Osteoblast (primary cell): ENCODE measurements at regions not wholly inside any gene's neighbourhood (a gene's known extent, or its start where the extent isn't known, plus 50 kb on each side); places are given as distances from the start of the nearest gene placed in this dataset.
A peak's percentile ranks its signal among the peaks of the same experiment; 100 is the strongest.

Source experiments
- DNase-seq: peaks from one replicate; pipeline ENCODE4 v3.0.0; 2011; ENCODE audit warnings: low spot score, mixed read lengths; ENCODE audit not compliant: insufficient read length; ENCODE audit errors: missing footprints
- H2AFZ ChIP-seq: 2 replicates; pipeline ENCODE4 v1.6.0; 2011; ENCODE audit warnings: mild to moderate bottlenecking, low read length
- H3K27ac ChIP-seq: 2 replicates; pipeline ENCODE4 v1.5.1; 2011; ENCODE audit warnings: mild to moderate bottlenecking, low read depth, low read length, moderate library complexity
- H3K27me3 ChIP-seq: 2 replicates; pipeline ENCODE4 v1.6.0; 2012; ENCODE audit warnings: mild to moderate bottlenecking, control low read depth, inconsistent platforms, low read length, moderate library complexity; ENCODE audit not compliant: insufficient read depth
- H3K36me3 ChIP-seq: 2 replicates; pipeline ENCODE4 v1.5.1; 2011; ENCODE audit warnings: mild to moderate bottlenecking, low read length, control low read depth, moderate library complexity; ENCODE audit not compliant: insufficient read depth
- H3K4me1 ChIP-seq: 2 replicates; pipeline ENCODE4 v1.5.1; 2011; ENCODE audit warnings: mild to moderate bottlenecking, low read length, control low read depth, moderate library complexity; ENCODE audit not compliant: insufficient read depth
- H3K4me2 ChIP-seq: 2 replicates; pipeline ENCODE4 v1.6.0; 2011; ENCODE audit warnings: mild to moderate bottlenecking, low read length; ENCODE audit not compliant: insufficient read depth
- H3K4me3 ChIP-seq: fragments of 200-600 bp; sonication (generic); 3 replicates; pipeline ENCODE4 v1.5.1; 2012; ENCODE audit warnings: mild to moderate bottlenecking, low read length, inconsistent platforms; ENCODE audit not compliant: insufficient read depth
- H3K79me2 ChIP-seq: 2 replicates; pipeline ENCODE4 v1.6.0; 2012; ENCODE audit warnings: mild to moderate bottlenecking, low read length, control low read depth, inconsistent platforms; ENCODE audit not compliant: insufficient read depth
- H3K9me3 ChIP-seq: 2 replicates; pipeline ENCODE4 v1.5.1; 2011; ENCODE audit warnings: low read depth, low read length, control low read depth
- H4K20me1 ChIP-seq: 2 replicates; pipeline ENCODE4 v1.6.0; 2012; ENCODE audit warnings: mild to moderate bottlenecking, low read length, control low read depth; ENCODE audit not compliant: insufficient read depth
- TF ChIP-seq, protein P1 (sequence below): IDR thresholded peaks from 2 replicates; pipeline ENCODE4 v1.5.1; 2011; ENCODE audit warnings: mild to moderate bottlenecking, low read depth, low read length, moderate library complexity; ENCODE audit errors: extremely low read depth

DNA sequence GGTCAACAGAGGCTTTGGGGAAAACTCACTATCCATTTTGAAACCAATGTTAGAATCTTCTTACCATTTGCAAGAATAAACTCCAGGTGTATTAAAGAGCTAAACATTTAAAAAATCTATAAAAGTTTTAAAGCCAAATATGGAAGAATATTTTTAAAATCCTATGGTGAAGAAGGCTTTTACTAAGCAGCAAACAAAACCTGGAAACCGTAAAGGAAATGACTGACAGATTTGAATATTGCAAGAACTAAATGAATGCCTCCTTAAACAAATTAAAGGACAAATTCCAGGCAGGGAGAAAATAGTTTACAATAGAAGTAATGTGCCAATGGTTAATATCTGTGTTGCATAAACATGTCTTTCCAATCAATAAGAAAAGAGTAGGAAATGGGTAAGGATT lies 68.1 kb downstream of the KLF15 start:
- Histone ChIP-seq H3K9me3 (no peaks in the 10 kb centered on the region), H3K4me3 (no peak overlapping the region), H3K79me2 (no peaks in the 10 kb centered on the region), H3K36me3 (no peaks in the 10 kb centered on the region), H4K20me1 (no peaks in the 10 kb centered on the region), H3K27ac (no peak overlapping the region), H3K4me2 (no peak overlapping the region), H3K27me3 (peaks cover 19% of the 10 kb centered on the region), H2AFZ (no peak overlapping the region), H3K4me1 (peaks cover 17% of the 10 kb centered on the region)
- DNase-seq = no peak
- TF ChIP-seq, protein P1, sequence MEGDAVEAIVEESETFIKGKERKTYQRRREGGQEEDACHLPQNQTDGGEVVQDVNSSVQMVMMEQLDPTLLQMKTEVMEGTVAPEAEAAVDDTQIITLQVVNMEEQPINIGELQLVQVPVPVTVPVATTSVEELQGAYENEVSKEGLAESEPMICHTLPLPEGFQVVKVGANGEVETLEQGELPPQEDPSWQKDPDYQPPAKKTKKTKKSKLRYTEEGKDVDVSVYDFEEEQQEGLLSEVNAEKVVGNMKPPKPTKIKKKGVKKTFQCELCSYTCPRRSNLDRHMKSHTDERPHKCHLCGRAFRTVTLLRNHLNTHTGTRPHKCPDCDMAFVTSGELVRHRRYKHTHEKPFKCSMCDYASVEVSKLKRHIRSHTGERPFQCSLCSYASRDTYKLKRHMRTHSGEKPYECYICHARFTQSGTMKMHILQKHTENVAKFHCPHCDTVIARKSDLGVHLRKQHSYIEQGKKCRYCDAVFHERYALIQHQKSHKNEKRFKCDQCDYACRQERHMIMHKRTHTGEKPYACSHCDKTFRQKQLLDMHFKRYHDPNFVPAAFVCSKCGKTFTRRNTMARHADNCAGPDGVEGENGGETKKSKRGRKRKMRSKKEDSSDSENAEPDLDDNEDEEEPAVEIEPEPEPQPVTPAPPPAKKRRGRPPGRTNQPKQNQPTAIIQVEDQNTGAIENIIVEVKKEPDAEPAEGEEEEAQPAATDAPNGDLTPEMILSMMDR = no peak

DNA sequence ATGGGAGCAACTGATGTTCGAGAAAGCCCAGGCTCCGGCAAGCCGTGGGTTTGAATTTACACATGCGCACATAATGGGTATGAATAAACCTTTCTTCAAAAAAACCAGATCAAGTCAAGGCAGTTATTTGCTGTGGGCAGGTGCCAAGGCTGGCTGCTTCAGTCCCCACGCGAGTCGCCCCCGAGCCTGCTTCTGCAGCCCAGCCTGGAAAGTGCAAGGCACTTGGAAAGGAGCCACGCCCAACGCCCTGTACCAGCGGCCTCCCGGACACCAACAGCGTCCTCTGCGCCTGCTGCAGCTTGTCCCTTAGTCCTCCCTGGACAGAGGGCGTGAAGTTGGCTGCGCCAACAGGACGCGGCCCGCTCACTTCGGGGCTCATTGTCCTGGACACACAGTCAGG lies 68.9 kb downstream of the KLF15 start:
- H3K79me2 ChIP-seq = no peaks in the 10 kb centered on the region
- no peaks in the 10 kb centered on the region for H4K20me1 ChIP-seq
- peaks cover 19% of the 10 kb centered on the region for H3K27me3 ChIP-seq
- H3K9me3 ChIP-seq = no peaks in the 10 kb centered on the region
- DNase-seq = peak; percentile 32
- no peaks in the 10 kb centered on the region for H3K36me3 ChIP-seq
- H3K27ac ChIP-seq = no peak overlapping the region
- H2AFZ ChIP-seq = no peak overlapping the region
- H3K4me3 ChIP-seq = peak overlapping the region; percentile 73
- H3K4me1 ChIP-seq = peaks cover 18% of the 10 kb centered on the region
- TF ChIP-seq, protein P1 = no peak
- H3K4me2 ChIP-seq = peak overlapping the region; percentile 91

DNA sequence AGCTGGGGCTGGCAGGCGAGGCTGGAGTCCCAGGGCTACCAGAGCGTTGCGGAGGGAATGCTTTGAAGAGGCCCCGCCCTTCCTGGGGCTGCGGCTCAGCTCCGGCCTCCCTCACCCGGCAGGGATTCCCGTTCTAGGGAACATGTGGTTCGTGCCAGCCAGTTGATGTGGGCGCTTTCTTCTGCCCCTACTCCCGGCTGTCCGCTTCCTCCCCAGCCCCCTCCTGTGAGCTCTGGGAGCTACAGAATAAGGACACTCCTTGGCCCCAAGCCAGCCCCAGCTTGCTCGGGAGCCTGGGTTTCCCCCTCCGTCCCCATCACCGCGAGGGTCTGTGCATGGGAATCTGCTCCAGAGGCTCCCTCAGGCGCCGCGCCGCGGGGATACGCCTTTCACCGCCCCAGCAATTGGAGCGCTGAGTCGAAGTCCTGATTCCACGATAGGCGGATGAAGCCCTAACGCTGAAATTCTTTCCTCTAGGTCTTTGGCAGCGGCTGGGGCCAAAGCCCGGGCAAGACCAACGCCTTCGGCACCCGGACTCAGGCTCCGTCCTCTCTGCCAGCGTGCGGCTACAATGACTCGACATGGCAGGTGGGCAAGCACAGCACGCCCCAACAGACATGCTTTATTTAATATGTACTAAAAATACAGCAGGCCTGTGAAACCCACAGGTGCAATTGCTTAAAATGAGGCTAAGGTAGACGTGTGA lies 69.5 kb downstream of the KLF15 start:
- peak overlapping the region; percentile 44 for H3K27ac ChIP-seq
- H3K36me3 ChIP-seq = no peaks in the 10 kb centered on the region
- DNase-seq = peak; percentile 95
- no peaks in the 10 kb centered on the region for H3K9me3 ChIP-seq
- peaks cover 19% of the 10 kb centered on the region for H3K27me3 ChIP-seq
- H3K4me2 ChIP-seq = peak overlapping the region; percentile 91
- peak overlapping the region; percentile 99 for H2AFZ ChIP-seq
- peaks cover 18% of the 10 kb centered on the region for H3K4me1 ChIP-seq
- no peaks in the 10 kb centered on the region for H3K79me2 ChIP-seq
- TF ChIP-seq, protein P1 = no peak
- H3K4me3 ChIP-seq = peak overlapping the region; percentile 73
- no peaks in the 10 kb centered on the region for H4K20me1 ChIP-seq

- peak; percentile 63 for DNase-seq
- H3K4me1 ChIP-seq = peaks cover 18% of the 10 kb centered on the region
- H3K9me3 ChIP-seq = no peaks in the 10 kb centered on the region
- peak overlapping the region; percentile 73 for H3K4me3 ChIP-seq
- TF ChIP-seq, protein P1 = no peak
- no peak overlapping the region for H3K27ac ChIP-seq
- peaks cover 19% of the 10 kb centered on the region for H3K27me3 ChIP-seq
- no peaks in the 10 kb centered on the region for H3K36me3 ChIP-seq
- no peaks in the 10 kb centered on the region for H3K79me2 ChIP-seq
- peak overlapping the region; percentile 91 for H3K4me2 ChIP-seq
- H4K20me1 ChIP-seq = no peaks in the 10 kb centered on the region
- H2AFZ ChIP-seq = peak overlapping the region; percentile 99
Observed at GRCh38 chr3:126287171-126287535, 70.1 kb downstream of the KLF15 start.
